Vagina (tissue), 2 donors: ENCODE measurements at regions not wholly inside any gene's neighbourhood (a gene's known extent, or its start where the extent isn't known, plus 50 kb on each side); places are given as distances from the start of the nearest gene placed in this dataset.

ENCODE experiments used
- CTCF ChIP-seq, 3 experiments: fragments of 450-650 bp in 2 of 3; fragments of 200-600 bp in 1 of 3; sonication (generic) in 1 of 3; IDR thresholded peaks; one replicate each; pipeline ENCODE4 v1.5.1; 2017 to 2019; ENCODE audit warnings: antibody characterized with exemption in 3 of 3, mild to moderate bottlenecking in 2 of 3, moderate library complexity in 2 of 3
- POLR2A ChIP-seq, 2 donors: fragments of 450-650 bp; IDR thresholded peaks; one replicate each; pipeline ENCODE4 v1.6.1; 2017; ENCODE audit warnings: antibody characterized with exemption in 2 of 2, mild to moderate bottlenecking in 2 of 2, moderate library complexity in 2 of 2
- POLR2AphosphoS5 ChIP-seq, 2 donors: sonication (generic); formaldehyde crosslinking; IDR thresholded peaks; one replicate each; pipeline ENCODE4 v1.9.0; 2017; ENCODE audit warnings: antibody characterized with exemption in 2 of 2, mild to moderate bottlenecking in 2 of 2, low read depth in 1 of 2; ENCODE audit not compliant: insufficient read depth in 1 of 2

GRCh38 chr16:9381905-9382304 is 290.5 kb downstream of the HAPSTR1 start:
- TF ChIP-seq CTCF (IDR thresholded peaks at IDR 0.05) (no peak), POLR2A (IDR thresholded peaks at IDR 0.05) (no peak), POLR2AphosphoS5 (IDR thresholded peaks at IDR 0.05; ENCODE audit: insufficient read depth in 1 of 2, low read depth in 1 of 2) (no peak)
